ENCODE measurements at regions not wholly inside any gene's neighbourhood (a gene's known extent, or its start where the extent isn't known, plus 50 kb on each side); places are given as distances from the start of the nearest gene placed in this dataset.

GRCh38 chr3:96719921-96720320, 94.5 kb upstream of the EPHA6 start:
- TF ChIP-seq ZKSCAN3 (CRISPR knock-in tag; IDR thresholded peaks at IDR 0.05) = no peak
- TF ChIP-seq JUN (IDR thresholded peaks at IDR 0.05; ENCODE audit: borderline replicate concordance, low read depth, low read length) = no peak
- no peak for TF ChIP-seq JUN (CRISPR knock-in tag; IDR thresholded peaks at IDR 0.05; ENCODE audit: borderline replicate concordance)
- FAIRE-seq (no peak), ATAC-seq (no peak), DNase-seq (ENCODE audit: extremely low read depth in 1 of 4, low spot score in 3 of 4) (no peak)
- no peaks in the 10 kb centered on the region for H3K79me2 ChIP-seq (ENCODE audit: control insufficient read depth, insufficient read depth, low read length)
- H3K9me1 ChIP-seq (ENCODE audit: control insufficient read depth, insufficient read depth, low read length) = no peaks in the 10 kb centered on the region
- no peaks in the 10 kb centered on the region for H4K20me1 ChIP-seq (replicated peaks; ENCODE audit: control insufficient read depth, insufficient read depth, low read length)
- H2AFZ ChIP-seq (ENCODE audit: low read depth, low read length) = no peak overlapping the region
- no peaks in the 10 kb centered on the region for H3K4me1 ChIP-seq (replicated peaks in 1 of 2; ENCODE audit: control insufficient read depth in 2 of 2, insufficient read depth in 2 of 2, low read length in 2 of 2)
- H3K4me3 ChIP-seq = no peak overlapping the region
- H3K4me2 ChIP-seq (ENCODE audit: insufficient read depth, low read length) = no peak overlapping the region
- H3K36me3 ChIP-seq (ENCODE audit: control insufficient read depth, insufficient read depth, low read length) = no peaks in the 10 kb centered on the region
- no peak overlapping the region for H3K27ac ChIP-seq (ENCODE audit: extremely low read depth, low read depth, low read length)
- intact Hi-C loops (cut with micrococcal nuclease) = no loop called here
- no peaks in the 10 kb centered on the region for H3K9me3 ChIP-seq (replicated peaks; ENCODE audit: control insufficient read depth, insufficient read depth, low read depth, low read length)
- ChIA-PET POLR2A (no interaction called here), CTCF (ENCODE audit: low intra/inter-chr PET ratio) (no interaction called here)
- no peaks in the 10 kb centered on the region for H3K27me3 ChIP-seq (ENCODE audit: control insufficient read depth in 2 of 2, insufficient read depth in 2 of 2, low read length in 2 of 2)
- WGBS (ENCODE audit: insufficient coverage, low coverage, missing lambda C conversion rate) = 0% methylated on average over 3 of the region's 3 CpGs
- no TSS peak for BruUV-seq (replicated peaks)
- in situ Hi-C loops (cut with MboI) = no loop called here
- H3K9ac ChIP-seq (ENCODE audit: insufficient read depth in 1 of 2, low read depth in 2 of 2, low read length in 2 of 2) = no peak overlapping the region

GRCh38 chr3:96731031-96731430, 83.4 kb upstream of the EPHA6 start:
- Histone ChIP-seq H3K79me2 (ENCODE audit: control insufficient read depth, insufficient read depth, low read length) (no peaks in the 10 kb centered on the region), H3K9me3 (replicated peaks; ENCODE audit: control insufficient read depth, insufficient read depth, low read depth, low read length) (no peaks in the 10 kb centered on the region), H3K4me1 (replicated peaks in 1 of 2; ENCODE audit: control insufficient read depth in 2 of 2, insufficient read depth in 2 of 2, low read length in 2 of 2) (no peaks in the 10 kb centered on the region), H2AFZ (ENCODE audit: low read depth, low read length) (no peak overlapping the region), H3K4me3 (no peak overlapping the region), H3K9ac (ENCODE audit: insufficient read depth in 1 of 2, low read depth in 2 of 2, low read length in 2 of 2) (no peak overlapping the region), H3K27ac (ENCODE audit: extremely low read depth, low read depth, low read length) (no peak overlapping the region), H3K36me3 (ENCODE audit: control insufficient read depth, insufficient read depth, low read length) (no peaks in the 10 kb centered on the region), H3K27me3 (ENCODE audit: control insufficient read depth in 2 of 2, insufficient read depth in 2 of 2, low read length in 2 of 2) (no peaks in the 10 kb centered on the region), H3K9me1 (ENCODE audit: control insufficient read depth, insufficient read depth, low read length) (no peaks in the 10 kb centered on the region), H3K4me2 (ENCODE audit: insufficient read depth, low read length) (no peak overlapping the region), H4K20me1 (replicated peaks; ENCODE audit: control insufficient read depth, insufficient read depth, low read length) (no peaks in the 10 kb centered on the region)
- ChIA-PET POLR2A (no interaction called here), CTCF (ENCODE audit: low intra/inter-chr PET ratio) (no interaction called here)
- TF ChIP-seq MCM5 (IDR thresholded peaks at IDR 0.05; ENCODE audit: low read depth) (no peak), XRCC4 (IDR thresholded peaks at IDR 0.05; ENCODE audit: extremely low read depth, insufficient read depth, insufficient read length) (no peak), ZNF253 (CRISPR knock-in tag; conservative IDR thresholded peaks at IDR 0.05) (no peak), SP1 (CRISPR knock-in tag; IDR thresholded peaks at IDR 0.05) (no peak), ZNF175 (CRISPR knock-in tag; IDR thresholded peaks at IDR 0.05; ENCODE audit: low read depth) (no peak), ZFP1 (CRISPR knock-in tag; IDR thresholded peaks at IDR 0.05) (no peak), KAT8 (IDR thresholded peaks at IDR 0.05; ENCODE audit: low read depth) (no peak), JUN (IDR thresholded peaks at IDR 0.05; ENCODE audit: borderline replicate concordance, low read depth, low read length) (no peak), JUN (CRISPR knock-in tag; IDR thresholded peaks at IDR 0.05; ENCODE audit: borderline replicate concordance) (no peak), FOXK2 (conservative IDR thresholded peaks at IDR 0.05 in 1 of 2, IDR thresholded peaks at IDR 0.05 in 1 of 2; ENCODE audit: low read depth in 2 of 2) (no peak), SUPT5H (IDR thresholded peaks at IDR 0.05) (no peak), HNRNPK (IDR thresholded peaks at IDR 0.05; ENCODE audit: low read depth, low read length, poor library complexity, severe bottlenecking) (no peak), PCBP1 (IDR thresholded peaks at IDR 0.05; ENCODE audit: low read depth, low read length, poor library complexity, severe bottlenecking) (no peak), ZNF76 (CRISPR knock-in tag; IDR thresholded peaks at IDR 0.05; ENCODE audit: borderline replicate concordance) (no peak)
- TF ChIP-seq, protein P1, sequence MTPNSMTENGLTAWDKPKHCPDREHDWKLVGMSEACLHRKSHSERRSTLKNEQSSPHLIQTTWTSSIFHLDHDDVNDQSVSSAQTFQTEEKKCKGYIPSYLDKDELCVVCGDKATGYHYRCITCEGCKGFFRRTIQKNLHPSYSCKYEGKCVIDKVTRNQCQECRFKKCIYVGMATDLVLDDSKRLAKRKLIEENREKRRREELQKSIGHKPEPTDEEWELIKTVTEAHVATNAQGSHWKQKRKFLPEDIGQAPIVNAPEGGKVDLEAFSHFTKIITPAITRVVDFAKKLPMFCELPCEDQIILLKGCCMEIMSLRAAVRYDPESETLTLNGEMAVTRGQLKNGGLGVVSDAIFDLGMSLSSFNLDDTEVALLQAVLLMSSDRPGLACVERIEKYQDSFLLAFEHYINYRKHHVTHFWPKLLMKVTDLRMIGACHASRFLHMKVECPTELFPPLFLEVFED (CRISPR knock-in tag; conservative IDR thresholded peaks at IDR 0.05) = no peak
- intact Hi-C loops (cut with micrococcal nuclease) = no loop called here
- BruUV-seq (replicated peaks) = no TSS peak
- FAIRE-seq (no peak), ATAC-seq (no peak), DNase-seq (ENCODE audit: extremely low read depth in 1 of 4, low spot score in 3 of 4) (no peak)
- in situ Hi-C loops (cut with MboI) = no loop called here

All from K562 (cell line).